22Rv1 (cell line): ENCODE measurements at regions not wholly inside any gene's neighbourhood (a gene's known extent, or its start where the extent isn't known, plus 50 kb on each side); places are given as distances from the start of the nearest gene placed in this dataset.

Source experiments
- H3K27ac ChIP-seq: fragments of 450-650 bp; 2 replicates; pipeline ENCODE4 v1.5.1; 2017
- ZFX ChIP-seq: fragments of 450-650 bp; IDR thresholded peaks from 2 replicates; pipeline ENCODE4 v1.6.1; 2017; ENCODE audit warnings: antibody characterized with exemption, borderline replicate concordance
- TF ChIP-seq, protein P1 (sequence below): fragments of 450-650 bp; IDR thresholded peaks from 2 replicates; pipeline ENCODE4 v1.5.1; 2017; ENCODE audit warnings: mild to moderate bottlenecking

DNA sequence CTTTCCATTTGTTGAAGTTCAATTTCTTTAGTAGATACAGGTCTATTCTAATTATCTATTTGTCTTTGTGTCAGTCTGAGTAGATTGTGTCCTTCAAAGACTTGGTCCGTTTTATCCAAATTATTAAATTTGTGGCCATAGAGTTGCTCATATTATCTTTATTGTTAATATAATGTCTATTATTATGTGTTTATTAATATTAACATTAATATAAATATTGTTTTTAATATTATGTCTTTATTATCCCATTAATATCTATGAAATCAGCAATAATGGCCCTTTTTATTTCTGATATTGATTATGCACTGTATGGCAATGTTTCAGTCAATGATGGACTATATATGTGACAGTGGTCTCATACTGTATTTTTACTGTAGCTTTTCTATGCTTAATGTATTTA is 2067.3 kb upstream of the AGA start:
- TF ChIP-seq, protein P1, sequence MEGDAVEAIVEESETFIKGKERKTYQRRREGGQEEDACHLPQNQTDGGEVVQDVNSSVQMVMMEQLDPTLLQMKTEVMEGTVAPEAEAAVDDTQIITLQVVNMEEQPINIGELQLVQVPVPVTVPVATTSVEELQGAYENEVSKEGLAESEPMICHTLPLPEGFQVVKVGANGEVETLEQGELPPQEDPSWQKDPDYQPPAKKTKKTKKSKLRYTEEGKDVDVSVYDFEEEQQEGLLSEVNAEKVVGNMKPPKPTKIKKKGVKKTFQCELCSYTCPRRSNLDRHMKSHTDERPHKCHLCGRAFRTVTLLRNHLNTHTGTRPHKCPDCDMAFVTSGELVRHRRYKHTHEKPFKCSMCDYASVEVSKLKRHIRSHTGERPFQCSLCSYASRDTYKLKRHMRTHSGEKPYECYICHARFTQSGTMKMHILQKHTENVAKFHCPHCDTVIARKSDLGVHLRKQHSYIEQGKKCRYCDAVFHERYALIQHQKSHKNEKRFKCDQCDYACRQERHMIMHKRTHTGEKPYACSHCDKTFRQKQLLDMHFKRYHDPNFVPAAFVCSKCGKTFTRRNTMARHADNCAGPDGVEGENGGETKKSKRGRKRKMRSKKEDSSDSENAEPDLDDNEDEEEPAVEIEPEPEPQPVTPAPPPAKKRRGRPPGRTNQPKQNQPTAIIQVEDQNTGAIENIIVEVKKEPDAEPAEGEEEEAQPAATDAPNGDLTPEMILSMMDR: no peak
- TF ChIP-seq ZFX: no peak
- H3K27ac ChIP-seq: no peak overlapping the region

DNA sequence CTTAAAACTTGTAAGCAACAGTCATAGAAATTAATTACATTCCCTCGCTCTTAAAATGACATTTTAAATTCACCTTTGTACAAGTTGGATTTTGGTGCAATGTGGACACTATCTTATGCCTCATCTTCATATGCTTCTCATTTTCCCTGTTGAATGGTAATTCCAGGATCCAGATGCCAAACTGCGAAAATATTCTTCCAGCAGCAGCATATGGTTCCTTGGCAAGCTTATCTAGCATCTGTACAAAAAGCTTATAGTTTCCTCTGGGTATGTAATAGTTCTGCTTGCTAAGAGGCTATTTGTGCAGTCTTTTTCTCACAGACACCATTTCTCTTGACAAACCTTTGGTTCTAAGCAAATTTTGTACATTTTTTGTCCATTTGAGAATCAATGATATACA is 2079.7 kb upstream of the AGA start:
- no peak overlapping the region for H3K27ac ChIP-seq
- TF ChIP-seq ZFX: no peak
- TF ChIP-seq, protein P1: no peak

DNA sequence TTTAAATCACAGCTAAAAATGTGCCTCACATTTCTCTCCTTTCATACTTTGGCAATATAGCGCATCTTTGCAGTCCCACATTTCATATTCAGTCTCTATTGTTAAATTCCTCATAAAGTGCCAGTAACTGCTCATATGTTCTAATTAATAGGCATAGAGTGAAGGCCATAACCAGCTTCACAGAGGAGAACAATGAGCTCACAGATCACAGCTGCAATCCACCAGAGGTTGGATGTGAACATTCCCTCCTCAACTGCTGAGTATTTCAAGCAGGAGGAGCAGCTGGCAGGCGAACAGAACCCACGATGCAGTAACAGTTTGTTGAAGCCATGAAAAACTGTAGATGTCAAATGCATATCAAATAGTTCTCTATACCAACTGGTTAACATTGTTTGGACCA is 2088.7 kb upstream of the AGA start:
- TF ChIP-seq, protein P1: no peak
- TF ChIP-seq ZFX: no peak
- H3K27ac ChIP-seq: no peak overlapping the region

DNA sequence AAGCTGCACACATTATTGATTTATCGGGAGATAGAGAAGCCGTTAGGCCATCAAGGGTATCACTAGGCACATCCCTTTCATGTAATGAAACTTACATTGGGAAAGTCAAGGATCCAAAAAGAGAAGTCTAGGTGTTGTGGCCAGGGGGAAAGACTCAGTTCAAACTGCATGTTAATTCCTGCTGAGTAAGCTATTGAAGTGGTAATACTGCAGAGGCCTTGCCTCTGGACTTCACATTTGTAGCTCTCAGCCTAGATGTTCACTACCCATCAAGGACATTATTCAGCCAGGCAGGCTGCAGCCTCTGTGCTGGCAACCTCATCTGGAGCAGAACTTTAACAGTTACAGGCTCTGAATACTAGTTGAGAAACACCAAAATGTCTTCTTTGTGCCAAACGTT is 2094.5 kb upstream of the AGA start:
- no peak for TF ChIP-seq ZFX
- TF ChIP-seq, protein P1: no peak
- H3K27ac ChIP-seq: no peak overlapping the region

DNA sequence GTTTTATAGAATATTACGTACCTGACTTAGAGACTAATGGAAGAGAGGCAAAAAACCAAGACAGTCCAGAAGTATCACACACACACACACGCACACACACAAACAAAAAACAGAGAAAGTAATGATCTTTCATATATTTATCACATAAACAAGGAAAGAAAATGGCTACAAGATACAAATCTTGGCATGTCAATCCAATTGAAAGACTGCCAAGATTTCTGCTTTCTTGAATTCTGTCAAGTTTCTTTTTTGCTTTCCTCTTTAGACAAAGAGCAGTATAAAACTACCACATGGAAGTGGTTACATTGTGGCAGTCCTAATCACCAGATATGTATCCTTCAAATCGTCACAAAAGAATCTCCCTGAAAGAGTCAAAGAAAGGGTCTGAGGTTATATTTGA is 2097.4 kb upstream of the AGA start:
- TF ChIP-seq, protein P1: no peak
- TF ChIP-seq ZFX: no peak
- H3K27ac ChIP-seq: no peak overlapping the region

DNA sequence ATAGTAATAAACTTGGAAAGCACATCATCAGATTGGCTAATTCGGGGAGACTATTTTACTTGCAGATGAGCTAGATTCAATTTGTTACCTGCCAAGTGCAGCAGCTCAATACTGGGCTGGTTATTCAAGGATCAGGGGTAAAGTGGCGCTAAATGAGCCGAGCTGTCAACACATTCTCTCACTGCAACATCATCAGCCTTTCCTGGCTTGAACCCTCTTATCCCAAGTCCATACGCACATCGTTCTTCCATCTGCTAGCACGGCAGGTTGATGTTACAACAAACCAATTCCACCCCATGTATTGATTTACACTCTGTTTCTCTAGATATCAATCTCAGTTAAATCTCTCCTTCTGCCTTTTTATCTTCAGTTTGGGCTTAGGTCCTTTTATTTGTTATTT is 2101.5 kb upstream of the AGA start:
- TF ChIP-seq, protein P1: no peak
- no peak for TF ChIP-seq ZFX
- no peak overlapping the region for H3K27ac ChIP-seq

DNA sequence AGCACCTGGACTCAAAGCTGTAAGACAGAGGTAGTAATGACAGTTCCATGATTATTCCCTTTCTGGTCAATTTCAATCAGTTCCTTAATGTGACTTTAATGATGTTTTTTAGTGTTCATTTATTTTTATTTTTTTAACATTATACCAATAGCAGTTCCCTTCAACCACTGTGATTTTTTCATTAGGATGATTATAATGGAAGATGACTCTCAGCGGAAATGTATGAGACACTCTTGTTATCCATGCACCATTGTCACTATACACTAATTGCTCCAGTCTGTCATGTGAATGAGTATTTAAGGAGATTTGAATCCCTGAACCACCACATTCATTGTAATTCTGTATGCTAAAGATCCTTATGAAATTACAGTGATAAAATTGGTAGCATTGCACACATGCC is 2102.3 kb upstream of the AGA start:
- TF ChIP-seq ZFX: no peak
- TF ChIP-seq, protein P1: no peak

More for the DNA sequence above, 2102.3 kb upstream of the AGA start:
- H3K27ac ChIP-seq: no peak overlapping the region
